Skeletal muscle tissue (tissue), 3 donors: ENCODE measurements at regions not wholly inside any gene's neighbourhood (a gene's known extent, or its start where the extent isn't known, plus 50 kb on each side); places are given as distances from the start of the nearest gene placed in this dataset.

ENCODE experiments used
- H3K27ac ChIP-seq: one replicate; pipeline ENCODE4 v1.7.0; 2013; ENCODE audit warnings: mild to moderate bottlenecking, low read depth, low read length, inconsistent platforms
- H3K27me3 ChIP-seq, 3 donors: one replicate each; pipeline ENCODE4 v1.7.0; 2013; ENCODE audit warnings: low read length in 3 of 3; ENCODE audit not compliant: control insufficient read depth in 3 of 3, insufficient read depth in 3 of 3
- H3K36me3 ChIP-seq, 3 donors: one replicate each; pipeline ENCODE4 v1.7.0; 2013; ENCODE audit warnings: low read length in 3 of 3; ENCODE audit not compliant: control insufficient read depth in 3 of 3, insufficient read depth in 3 of 3
- H3K4me1 ChIP-seq, 3 donors: one replicate each; pipeline ENCODE4 v1.7.0; 2013; ENCODE audit warnings: low read length in 3 of 3, mild to moderate bottlenecking in 3 of 3; ENCODE audit not compliant: control insufficient read depth in 3 of 3, insufficient read depth in 3 of 3
- H3K4me3 ChIP-seq, 3 donors: one replicate each; pipeline ENCODE4 v1.7.0; 2013; ENCODE audit warnings: low read length in 3 of 3
- H3K9ac ChIP-seq, 3 donors: one replicate each; pipeline ENCODE4 v1.7.0; 2013; ENCODE audit warnings: low read length in 3 of 3, mild to moderate bottlenecking in 3 of 3, moderate library complexity in 2 of 3, low read depth in 1 of 3
- H3K9me3 ChIP-seq, 3 donors: one replicate each; pipeline ENCODE4 v1.7.0; 2013; ENCODE audit warnings: low read length in 3 of 3; ENCODE audit not compliant: control insufficient read depth in 3 of 3
- donor health status: Osteomylitis.

DNA sequence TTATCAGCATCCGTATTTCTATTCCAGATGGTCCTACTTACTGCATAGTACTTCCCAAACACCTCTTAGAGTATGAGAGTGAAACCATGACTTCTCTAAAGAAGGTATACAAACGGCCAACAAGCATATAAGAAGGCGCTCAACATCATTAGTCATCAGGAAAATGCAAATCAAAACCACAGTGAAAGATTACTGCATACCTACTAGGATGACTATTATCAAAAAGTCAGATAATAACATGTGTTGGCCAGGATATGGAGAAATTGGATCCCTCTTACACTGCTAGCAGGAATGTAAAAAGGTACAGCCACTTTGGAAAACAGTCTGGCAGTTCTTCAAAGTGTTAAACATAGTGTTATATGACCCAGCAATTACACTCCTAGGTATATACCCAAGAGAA, 215.3 kb upstream of the CXorf66 start:
- H3K9me3 ChIP-seq: no peaks in the 10 kb centered on the region
- H3K4me3 ChIP-seq: no peak overlapping the region
- H3K4me1 ChIP-seq: no peaks in the 10 kb centered on the region
- no peak overlapping the region for H3K27ac ChIP-seq
- H3K27me3 ChIP-seq: no peaks in the 10 kb centered on the region
- no peak overlapping the region for H3K9ac ChIP-seq
- no peaks in the 10 kb centered on the region for H3K36me3 ChIP-seq

DNA sequence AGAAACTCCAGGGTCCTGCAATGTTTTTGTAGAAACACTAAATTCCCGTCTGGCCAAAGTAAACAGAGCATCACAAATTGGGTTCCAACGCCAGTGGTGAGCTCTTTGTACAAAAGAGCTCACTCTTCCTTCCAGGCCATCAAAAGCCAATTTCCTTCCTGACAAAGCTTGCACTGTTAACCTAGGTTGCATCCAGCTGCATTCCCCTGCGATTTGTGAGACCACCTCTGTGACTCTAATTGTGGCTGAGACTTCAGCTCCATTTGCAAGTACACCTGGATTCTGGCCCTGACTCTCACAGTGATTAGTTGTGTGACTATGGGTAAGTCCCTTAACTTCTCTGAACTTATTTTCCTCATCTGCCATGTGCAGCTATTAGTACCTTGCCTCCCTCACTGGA, 212.5 kb upstream of the CXorf66 start:
- Histone ChIP-seq H3K36me3 (no peaks in the 10 kb centered on the region), H3K27me3 (no peaks in the 10 kb centered on the region), H3K4me3 (no peak overlapping the region), H3K9ac (no peak overlapping the region), H3K9me3 (no peaks in the 10 kb centered on the region), H3K27ac (no peak overlapping the region), H3K4me1 (no peaks in the 10 kb centered on the region)

DNA sequence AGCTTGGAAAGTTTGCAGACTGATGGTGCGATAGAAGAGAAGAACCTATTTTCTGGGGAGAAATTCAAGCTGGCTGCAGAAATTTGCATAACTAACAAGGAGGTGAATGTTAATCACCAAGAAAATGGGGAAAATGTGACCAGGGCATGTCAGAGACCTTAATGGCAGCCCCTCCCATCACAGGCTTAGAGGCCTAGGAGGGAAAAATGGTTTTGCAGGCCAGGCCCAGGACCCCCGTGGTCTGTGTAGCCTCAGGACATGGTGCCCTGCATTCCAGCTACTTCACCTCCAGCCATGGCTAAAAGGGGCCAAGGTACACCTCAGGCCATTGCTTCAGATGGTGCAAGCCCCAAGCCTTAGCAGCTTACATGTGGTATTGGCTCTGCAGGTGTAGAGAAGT, 207.1 kb upstream of the CXorf66 start:
- H3K4me1 ChIP-seq: no peaks in the 10 kb centered on the region
- no peak overlapping the region for H3K4me3 ChIP-seq
- no peaks in the 10 kb centered on the region for H3K36me3 ChIP-seq
- no peaks in the 10 kb centered on the region for H3K27me3 ChIP-seq
- no peak overlapping the region for H3K9ac ChIP-seq
- H3K27ac ChIP-seq: no peak overlapping the region
- H3K9me3 ChIP-seq: no peaks in the 10 kb centered on the region

DNA sequence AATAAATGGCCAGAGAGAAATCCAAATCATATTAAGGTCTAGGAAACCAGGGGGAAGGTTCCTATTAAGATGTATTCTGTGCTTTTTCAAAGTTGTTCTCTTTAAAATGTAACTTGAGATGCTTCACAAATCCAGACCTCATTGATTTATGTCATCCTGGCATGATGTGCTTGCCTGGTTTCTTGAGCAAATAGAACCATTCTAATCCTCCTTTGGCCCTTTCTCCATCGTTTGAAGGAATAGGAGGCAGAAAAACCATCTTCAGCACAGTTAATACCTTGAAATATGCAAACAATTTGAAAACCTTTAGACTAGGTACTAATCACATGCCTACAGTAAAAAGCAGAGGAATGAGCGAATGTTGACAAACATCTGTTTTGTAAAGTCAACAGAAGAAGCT, 202.2 kb upstream of the CXorf66 start:
- H3K4me3 ChIP-seq: no peak overlapping the region
- H3K36me3 ChIP-seq: no peaks in the 10 kb centered on the region
- H3K27me3 ChIP-seq: no peaks in the 10 kb centered on the region
- H3K27ac ChIP-seq: no peak overlapping the region
- no peaks in the 10 kb centered on the region for H3K9me3 ChIP-seq
- H3K4me1 ChIP-seq: no peaks in the 10 kb centered on the region
- H3K9ac ChIP-seq: no peak overlapping the region

DNA sequence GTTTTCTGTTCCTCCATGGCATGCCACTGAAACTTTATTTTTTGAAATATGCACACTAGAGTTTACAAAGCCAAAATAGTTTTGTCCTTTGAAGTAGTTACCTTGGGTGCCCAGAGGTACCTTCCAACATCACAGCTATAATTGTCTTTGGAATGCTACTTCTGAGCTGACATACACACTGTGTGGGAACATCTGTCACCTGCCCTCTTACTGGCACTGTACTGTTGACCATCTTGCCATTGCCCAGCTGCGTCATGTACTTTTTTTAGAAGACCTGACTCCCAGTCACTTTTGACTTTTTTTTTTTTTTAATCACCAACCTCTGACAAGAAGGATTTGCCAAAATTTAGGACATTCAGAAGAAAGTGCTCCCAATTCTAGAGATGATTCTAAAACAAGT, 200.5 kb upstream of the CXorf66 start:
- Histone ChIP-seq H3K4me3 (no peak overlapping the region), H3K27ac (no peak overlapping the region), H3K9me3 (no peaks in the 10 kb centered on the region)

DNA sequence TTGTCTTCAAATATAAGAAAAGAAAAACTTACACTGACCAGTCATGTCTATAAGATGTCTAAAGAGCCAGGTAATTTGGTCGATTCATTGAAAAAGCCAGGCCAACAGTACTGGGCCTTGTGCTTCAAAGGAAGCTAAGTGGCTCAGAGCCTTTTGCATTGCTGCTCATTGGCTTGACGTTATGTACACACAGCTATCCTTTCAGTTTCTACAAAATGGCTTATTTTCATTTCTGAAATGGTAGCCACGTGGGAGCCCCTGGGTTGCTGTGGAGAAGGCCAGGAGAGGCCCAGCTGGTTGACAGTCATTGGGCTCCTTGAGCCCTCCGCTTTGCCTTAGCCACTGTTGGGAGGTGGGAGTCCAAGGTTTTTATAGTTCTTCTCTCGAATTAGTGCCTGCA, 199.1 kb upstream of the CXorf66 start:
- H3K27me3 ChIP-seq: no peaks in the 10 kb centered on the region
- no peaks in the 10 kb centered on the region for H3K4me1 ChIP-seq
- no peaks in the 10 kb centered on the region for H3K9me3 ChIP-seq

More for the DNA sequence above, 200.5 kb upstream of the CXorf66 start:
- H3K27me3 ChIP-seq: no peaks in the 10 kb centered on the region
- H3K9ac ChIP-seq: no peak overlapping the region
- H3K4me1 ChIP-seq: no peaks in the 10 kb centered on the region
- H3K36me3 ChIP-seq: no peaks in the 10 kb centered on the region

DNA sequence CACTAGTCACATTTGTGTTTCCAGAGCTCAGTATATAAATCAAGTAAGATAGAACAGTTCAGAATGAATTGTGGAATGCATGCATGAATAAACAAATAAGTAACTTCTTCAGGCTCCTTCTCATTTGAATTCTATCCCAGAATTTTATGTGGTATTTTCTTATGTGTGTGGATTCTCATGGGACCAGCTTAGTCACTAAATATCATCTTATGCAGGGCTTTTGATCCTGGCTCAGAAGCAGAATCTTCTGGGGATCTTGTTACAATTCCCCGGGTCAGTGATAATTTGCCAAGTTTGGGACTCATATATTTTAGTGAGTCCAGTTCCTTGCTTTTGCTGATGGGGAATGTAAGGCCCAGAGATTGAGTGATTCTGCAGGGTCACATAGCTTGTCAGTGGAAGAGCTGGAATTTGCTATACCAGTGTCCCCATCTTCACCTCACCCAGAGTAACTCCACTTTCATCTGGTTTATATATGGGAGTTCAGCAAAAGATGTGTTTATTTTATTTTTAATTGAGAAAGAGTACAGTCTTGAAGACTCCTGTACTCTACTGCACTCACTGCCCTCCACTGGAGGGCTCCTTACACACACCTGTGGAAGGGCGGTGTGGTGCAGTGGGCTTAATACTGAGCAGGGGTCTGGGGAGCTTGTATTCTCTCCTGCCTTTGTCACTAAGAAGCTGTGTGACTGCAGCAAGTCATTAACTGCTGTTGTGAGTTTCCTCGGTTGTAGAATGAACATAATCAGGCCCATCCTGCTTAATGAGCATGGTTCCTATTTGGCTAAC, 198.2 kb upstream of the CXorf66 start:
- Histone ChIP-seq H3K4me1 (no peaks in the 10 kb centered on the region), H3K9me3 (no peaks in the 10 kb centered on the region), H3K4me3 (no peak overlapping the region), H3K27me3 (no peaks in the 10 kb centered on the region), H3K27ac (no peak overlapping the region), H3K9ac (no peak overlapping the region), H3K36me3 (no peaks in the 10 kb centered on the region)

More for the DNA sequence above, 199.1 kb upstream of the CXorf66 start:
- no peak overlapping the region for H3K4me3 ChIP-seq
- no peak overlapping the region for H3K27ac ChIP-seq
- H3K9ac ChIP-seq: no peak overlapping the region
- no peaks in the 10 kb centered on the region for H3K36me3 ChIP-seq

DNA sequence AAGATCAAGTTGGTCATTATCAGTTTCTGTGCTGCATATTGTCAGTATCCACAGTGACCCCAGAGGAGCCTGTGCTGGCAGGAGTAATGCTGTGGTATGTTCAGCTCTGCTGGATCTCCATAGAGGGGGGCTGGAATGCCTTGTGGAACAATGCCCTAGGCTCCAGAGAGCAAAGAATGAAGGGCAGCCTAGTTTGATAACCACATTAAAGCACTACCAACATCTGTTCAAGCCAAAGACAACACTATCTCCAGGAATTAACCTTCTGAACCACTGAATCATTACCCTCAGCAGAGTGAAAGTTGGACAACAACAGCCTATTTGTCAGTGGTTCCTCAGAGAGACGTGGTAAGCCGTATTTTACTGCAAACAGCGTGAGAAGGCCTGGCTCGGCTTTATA, 192.3 kb upstream of the CXorf66 start:
- no peaks in the 10 kb centered on the region for H3K4me1 ChIP-seq
- H3K27me3 ChIP-seq: no peaks in the 10 kb centered on the region
- H3K9ac ChIP-seq: no peak overlapping the region
- no peaks in the 10 kb centered on the region for H3K36me3 ChIP-seq
- no peak overlapping the region for H3K4me3 ChIP-seq
- no peaks in the 10 kb centered on the region for H3K9me3 ChIP-seq
- H3K27ac ChIP-seq: no peak overlapping the region

DNA sequence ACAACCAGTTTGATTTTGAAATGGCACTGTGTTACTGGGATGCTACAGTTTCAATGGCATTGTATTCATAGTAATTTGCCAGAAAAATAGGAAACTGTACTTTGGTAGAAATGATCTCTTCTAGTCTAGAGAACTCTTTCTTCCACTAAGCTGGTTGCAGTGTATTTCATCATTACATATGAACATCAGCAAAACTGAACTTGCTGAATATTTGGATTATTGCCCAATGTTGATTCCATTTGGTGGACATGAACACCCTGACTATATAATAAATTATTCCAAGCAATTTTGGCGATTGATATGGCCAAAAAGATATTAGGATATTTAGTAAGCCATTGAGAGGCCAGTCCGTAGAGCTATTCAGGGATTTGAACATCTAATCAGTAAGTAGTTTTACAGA, 191.8 kb upstream of the CXorf66 start:
- no peak overlapping the region for H3K9ac ChIP-seq
- no peak overlapping the region for H3K27ac ChIP-seq
- no peaks in the 10 kb centered on the region for H3K4me1 ChIP-seq
- H3K27me3 ChIP-seq: no peaks in the 10 kb centered on the region
- no peak overlapping the region for H3K4me3 ChIP-seq
- H3K9me3 ChIP-seq: no peaks in the 10 kb centered on the region
- H3K36me3 ChIP-seq: no peaks in the 10 kb centered on the region

DNA sequence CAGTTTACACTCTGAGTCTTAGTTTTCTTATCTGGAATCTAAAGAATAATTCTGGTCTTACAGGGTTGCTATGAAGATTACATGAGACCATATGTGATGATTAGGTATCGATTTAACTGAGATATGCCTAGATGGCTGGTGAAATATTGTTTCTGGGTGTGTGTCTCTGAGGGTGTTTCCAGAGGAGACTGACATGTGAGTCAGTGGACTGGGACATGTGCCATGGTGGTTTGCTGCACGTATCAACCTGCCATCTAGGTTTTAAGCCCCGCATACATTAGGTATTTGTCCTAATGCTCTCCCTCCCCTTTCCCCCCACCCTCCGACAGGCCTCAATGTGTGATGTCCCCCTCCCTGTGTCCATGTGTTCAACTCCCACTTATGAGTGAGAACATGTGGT, 186.0 kb upstream of the CXorf66 start:
- Histone ChIP-seq H3K4me3 (no peak overlapping the region), H3K4me1 (no peaks in the 10 kb centered on the region), H3K27ac (no peak overlapping the region), H3K9me3 (no peaks in the 10 kb centered on the region), H3K9ac (no peak overlapping the region), H3K36me3 (no peaks in the 10 kb centered on the region), H3K27me3 (no peaks in the 10 kb centered on the region)
